Glomerular visceral epithelial cell (primary cell): ENCODE measurements at regions not wholly inside any gene's neighbourhood (a gene's known extent, or its start where the extent isn't known, plus 50 kb on each side); places are given as distances from the start of the nearest gene placed in this dataset.

ENCODE experiments used
- DNase-seq: peaks from one replicate; pipeline ENCODE4 v3.0.0-alpha.2; 2016; ENCODE audit errors: extremely low spot score

GRCh38 chr2:133811409-133812125 is 243.3 kb upstream of the NCKAP5 start:
- DNase-seq: no peak

DNA sequence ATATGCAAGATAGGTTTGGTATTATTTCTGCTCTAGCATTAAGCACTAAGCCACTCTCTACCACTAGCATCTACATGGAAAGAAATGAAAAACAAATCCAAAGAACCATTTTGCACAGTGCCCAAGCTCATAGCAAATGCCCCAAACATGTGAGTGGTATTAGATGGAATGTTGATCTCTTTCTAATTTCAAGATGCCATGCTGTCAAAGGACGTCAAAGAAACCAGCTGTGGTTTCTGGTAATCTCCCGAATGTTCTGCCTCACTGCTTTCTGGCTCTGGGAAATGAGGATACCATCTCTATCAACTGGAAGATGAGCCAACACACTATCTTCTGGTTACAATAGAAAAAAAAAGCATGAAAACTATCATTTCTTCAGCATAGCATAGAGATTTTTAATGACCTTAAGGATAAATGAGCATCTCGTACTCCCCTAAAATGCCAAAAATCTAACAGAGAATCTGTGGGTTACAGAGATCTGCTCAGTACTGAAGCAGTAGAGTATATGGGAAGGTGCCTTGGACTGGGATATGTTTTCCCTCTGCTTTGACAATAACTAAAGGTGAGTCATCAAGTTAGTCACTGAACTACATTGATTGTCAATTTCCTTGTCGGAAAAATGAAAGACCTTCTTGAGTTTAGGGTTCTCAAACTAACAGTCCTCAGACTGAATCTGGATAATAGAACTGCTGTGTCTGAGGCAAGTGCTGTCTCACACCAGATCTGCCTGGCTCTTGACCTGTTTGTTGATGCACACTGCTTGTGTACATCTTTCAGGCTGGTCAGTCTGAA is 244.8 kb upstream of the NCKAP5 start:
- peak; percentile 96 for DNase-seq

GRCh38 chr2:133814890-133815289 is 246.6 kb upstream of the NCKAP5 start:
- no peak for DNase-seq

DNA sequence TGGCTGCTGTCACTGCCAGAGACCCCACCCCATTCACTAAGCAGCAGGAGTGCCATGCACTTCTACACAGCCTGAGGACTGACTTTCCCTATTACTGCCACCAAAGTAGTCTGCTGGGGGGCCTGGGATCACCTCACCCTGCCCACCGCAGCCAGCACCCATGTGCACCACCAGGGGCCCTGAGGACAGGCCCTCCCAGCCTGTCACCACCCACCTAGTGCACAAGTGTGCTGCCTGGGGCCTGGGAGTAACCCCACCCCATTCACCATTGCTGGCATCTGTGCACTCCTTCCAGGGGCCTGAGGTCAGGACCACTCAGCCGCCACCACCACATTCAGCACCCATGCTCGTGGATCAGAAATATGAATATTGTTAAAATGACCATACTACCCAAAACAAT is 247.8 kb upstream of the NCKAP5 start:
- no peak for DNase-seq

DNA sequence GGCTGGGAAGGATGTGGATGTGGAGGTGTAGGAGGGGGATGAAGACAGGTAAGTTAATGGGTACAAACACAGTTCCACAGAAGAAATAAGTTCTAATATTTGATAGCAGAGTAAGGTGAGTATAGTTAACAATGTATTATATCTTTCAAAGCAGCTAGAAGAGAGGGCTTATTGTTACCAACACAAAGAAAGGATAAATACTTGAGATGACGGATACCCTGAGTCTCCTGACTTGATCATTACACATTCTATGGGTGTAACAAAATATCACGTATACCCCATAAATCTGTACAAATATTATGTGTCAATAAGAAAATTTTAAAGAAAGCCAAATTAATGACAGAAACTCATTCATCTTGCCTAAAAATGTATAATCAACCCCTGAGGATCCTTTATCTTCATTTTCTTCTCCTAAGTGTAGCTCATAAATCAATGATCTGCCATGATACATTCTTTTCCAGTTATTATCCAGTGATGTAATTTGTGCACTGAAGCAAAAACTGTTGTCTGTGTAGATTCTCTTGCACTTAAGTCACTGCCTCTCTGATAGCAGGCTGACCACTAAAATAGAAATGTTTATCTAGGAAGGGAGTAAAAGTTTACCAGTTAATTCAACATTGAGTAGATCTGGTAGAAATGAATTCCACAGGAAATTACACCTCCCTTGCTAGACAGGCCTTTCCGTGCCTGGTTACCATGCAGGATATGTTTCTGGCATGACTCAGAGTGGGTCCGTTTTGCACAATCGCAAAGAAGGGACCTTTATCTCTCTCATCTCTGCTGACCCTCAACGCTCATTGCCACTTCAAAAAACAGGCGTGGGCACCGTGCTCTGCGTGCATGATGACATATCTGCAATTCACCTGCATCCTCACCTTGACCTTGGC is 249.7 kb upstream of the NCKAP5 start:
- peak; percentile 97 for DNase-seq

- DNase-seq: no peak
Observed at GRCh38 chr2:133818661-133819060, 250.4 kb upstream of the NCKAP5 start.

DNA sequence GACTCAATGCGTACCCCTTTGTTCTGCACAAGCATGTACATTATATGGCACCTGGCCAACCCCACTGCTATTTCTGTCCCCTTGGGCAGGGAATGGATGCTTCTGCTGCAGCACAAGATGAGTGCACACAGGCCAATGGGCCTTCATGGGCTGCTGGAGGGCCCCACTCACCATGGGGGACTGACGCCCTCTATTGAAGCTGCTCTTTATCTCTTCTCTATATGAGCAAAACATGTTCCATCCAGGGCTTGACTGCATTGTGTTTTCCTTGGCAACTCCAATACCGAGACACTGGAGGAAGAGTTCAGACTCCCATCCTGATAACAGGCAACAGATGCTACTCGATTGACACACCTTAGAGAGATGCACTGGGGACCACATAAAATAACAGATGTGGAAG is 251.6 kb upstream of the NCKAP5 start:
- DNase-seq: no peak

- DNase-seq: peak; percentile 72
Observed at GRCh38 chr2:133821107-133821760, 253.0 kb upstream of the NCKAP5 start.

DNA sequence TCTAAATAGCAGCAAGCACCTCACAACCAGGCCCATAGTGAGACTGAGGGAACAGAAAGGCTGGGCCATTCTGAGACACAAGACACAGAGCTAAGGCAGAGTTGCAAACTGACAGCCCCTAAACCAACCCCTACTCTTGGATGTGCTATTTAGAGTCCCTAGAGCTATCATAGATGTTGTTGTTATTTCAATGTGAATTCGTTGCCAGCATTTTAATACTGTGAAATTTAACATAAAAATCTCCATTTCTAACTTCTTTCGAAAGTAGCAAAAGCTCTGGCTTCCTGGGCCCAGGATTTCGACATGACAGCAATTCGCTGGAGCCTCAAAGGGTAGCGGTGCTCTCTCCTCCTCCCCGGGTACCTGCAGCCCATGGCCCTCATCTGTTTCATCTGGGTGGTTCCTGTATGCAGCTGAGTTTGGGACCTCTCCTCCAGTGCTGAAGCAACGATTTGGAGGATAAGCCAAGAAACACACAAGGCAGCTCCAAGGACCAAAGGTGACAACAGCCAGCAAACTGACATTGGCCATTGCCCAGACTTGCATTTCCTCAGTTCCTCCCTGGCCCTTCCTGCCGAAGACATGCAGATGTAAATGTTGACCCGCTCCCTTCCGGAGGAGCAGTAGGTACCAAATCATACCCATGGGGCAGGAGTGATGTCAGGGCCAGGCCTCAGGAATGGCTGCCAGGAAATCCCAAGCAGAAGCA is 254.4 kb upstream of the NCKAP5 start:
- no peak for DNase-seq

DNA sequence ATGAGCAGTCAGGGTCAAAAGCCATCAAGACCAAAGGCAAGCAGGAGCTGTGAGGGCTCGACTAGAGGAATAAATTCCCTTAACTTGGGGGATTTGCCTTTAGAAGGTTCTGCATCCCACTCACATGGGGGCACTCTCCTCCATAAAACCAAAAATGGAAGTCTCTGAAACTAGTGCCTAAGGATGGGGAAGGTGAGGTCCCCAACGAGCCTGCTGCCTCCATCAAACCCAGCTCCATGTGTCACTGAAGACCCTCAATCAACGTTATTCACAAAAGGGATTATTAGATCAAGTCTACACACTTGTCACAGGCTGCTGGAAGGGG is 254.9 kb upstream of the NCKAP5 start:
- no peak for DNase-seq

- DNase-seq: no peak
Observed at GRCh38 chr2:133824869-133825268, 256.6 kb upstream of the NCKAP5 start.

DNA sequence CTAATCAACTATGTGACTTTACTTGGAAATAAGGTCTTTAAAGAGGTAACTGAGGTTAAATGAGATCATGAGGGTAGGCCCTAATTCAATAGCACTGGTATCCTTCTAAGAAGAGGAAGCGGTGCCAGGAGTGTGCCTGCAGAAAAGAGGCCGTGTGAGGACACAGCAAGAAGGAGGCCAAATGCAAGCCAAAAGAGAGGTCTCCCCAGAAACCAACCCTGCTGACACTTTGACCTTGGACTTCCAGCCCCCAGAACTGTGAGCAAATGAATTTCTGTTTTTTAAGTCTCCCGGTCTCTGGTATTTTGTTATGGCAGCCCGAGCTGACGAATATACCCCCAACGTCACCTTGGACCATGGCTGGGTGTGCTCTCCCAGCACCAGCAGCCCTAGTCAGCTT is 257.5 kb upstream of the NCKAP5 start:
- DNase-seq: no peak

DNA sequence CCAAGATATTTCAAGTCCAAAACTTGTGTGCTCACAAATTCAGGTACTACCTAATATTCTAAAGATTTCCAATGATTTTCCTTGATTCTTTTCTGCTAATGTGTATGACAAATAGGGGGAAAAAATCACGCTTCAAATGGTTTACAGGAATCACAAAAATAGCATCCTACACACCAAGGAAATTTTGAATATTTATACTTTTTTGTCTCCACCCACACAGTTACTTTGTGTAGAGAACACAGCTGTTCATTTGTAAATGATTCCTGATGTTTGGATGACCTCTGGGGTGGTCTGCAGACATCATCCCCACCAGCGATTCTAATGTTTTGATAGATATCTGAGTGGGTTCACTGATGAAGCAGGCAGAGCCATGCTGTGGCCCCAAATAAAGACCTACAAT is 260.6 kb upstream of the NCKAP5 start:
- DNase-seq: no peak

DNA sequence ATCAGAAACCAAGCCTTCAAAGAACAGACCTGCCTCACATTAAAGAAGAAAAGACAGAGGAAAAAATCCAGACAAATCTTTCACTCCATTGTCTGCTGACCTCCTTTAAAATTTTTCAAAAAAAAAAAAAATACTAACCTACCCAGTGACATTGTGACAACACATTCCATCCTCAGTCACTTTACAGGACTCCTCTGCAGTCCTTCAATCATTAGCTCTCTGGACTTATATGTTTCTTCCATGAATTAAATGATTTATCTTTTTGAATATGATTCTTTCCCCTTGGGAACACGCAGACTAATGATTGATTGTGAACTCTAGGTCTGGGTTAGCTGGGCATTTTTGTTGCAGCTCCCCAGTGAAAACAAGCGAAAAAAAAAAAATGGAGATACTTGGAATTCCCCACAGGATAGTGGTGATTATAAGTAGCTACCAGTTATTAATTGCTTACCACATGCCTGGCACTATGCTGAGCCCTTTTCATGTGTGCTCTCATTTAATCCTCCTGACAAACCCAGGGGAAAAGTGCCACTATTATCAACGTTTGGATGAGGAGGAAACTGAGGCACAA is 261.3 kb upstream of the NCKAP5 start:
- no peak for DNase-seq

DNA sequence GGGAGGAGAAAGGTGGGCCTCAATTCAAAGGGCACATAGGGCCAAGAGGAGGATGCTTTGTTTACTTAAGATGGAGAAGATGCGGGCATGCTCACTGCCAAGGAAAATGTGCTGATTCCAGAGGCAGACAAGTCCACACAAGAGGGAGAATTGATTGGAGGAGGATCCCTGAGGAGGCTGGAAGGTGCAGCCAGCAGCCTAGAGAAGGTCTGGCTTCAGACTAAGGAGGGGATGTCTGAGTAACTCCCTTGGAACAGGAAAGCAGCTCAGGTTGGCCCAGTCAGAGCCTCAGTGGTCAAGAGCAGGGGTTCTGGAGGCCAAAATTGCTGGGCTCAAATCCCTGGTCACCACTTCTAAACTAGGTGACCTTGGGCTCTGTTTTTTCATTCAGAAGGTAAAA is 265.5 kb upstream of the NCKAP5 start:
- no peak for DNase-seq

GRCh38 chr2:133835821-133836619 is 267.8 kb upstream of the NCKAP5 start:
- no peak for DNase-seq

DNA sequence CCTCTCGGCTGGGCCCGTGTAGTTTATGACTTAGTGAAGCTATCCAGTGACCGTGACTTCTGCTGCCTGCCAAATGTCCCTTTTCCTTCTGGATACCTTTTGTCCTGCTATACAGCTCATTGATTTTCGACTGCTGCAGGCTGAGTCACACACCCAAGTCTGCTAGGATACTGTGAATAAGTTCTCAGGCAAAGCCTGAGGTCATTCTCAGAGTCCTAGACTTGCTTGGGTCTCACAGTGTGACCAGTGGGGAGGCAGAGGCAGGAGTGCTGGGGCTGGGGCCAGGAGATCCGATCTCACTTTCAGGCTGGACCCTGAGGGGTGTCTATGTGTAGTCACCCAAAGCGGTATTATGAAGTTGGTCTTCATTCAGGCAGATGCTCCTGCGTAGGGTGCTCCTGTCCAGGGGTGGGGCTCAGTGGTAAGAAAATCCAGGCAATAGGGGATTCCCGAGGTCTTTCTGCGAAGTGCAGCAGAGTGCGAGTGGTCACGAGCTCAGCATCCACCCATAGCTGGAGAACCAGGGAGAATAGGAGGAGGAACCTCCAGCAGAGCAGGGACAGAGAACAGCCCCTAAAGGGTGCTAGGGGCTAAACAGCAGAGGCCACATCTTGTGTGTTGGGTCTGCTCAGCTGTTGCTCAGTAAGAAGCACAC is 268.6 kb upstream of the NCKAP5 start:
- DNase-seq: peak; percentile 92

DNA sequence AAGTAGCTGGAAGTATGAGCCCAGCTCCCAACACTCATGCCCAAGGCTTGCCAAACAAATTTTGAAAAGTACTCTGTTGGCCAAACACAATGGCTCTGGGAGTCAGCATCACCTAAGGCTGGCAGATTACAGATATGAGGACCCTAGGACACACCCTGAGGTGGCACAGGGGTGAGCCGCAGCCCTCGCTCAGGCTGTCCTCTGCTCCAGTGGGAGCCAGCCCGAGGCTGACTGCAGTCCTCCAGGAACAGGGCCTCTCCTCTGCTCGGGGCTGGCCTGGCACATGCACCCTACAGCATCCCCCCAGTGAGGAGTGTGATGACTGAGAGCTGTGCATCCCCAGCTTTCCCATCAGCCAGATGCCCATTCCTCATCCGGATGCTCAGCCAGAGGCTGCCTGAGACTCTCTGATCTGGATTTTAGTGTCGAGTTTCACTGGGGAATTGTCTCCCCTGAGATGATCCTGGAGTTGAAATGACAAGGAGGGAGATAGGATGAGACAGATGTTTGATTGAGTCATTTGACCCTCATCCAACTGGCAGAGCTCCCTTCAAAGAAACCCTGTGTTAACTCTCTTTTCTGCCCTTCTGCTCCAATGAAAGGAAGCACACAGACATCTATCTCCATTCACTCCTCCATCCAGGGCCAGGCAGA is 269.3 kb upstream of the NCKAP5 start:
- peak; percentile 78 for DNase-seq
